ENCODE measurements at regions not wholly inside any gene's neighbourhood (a gene's known extent, or its start where the extent isn't known, plus 50 kb on each side); places are given as distances from the start of the nearest gene placed in this dataset.

- TF ChIP-seq EGR1 (IDR thresholded peaks at IDR 0.05; ENCODE audit: low read depth) = no peak
- no peak for TF ChIP-seq CTCF (IDR thresholded peaks at IDR 0.05 in 2 of 3, conservative IDR thresholded peaks at IDR 0.05 in 1 of 3; ENCODE audit: borderline replicate concordance in 1 of 3, insufficient read depth in 1 of 3, low read depth in 2 of 3, low read length in 2 of 3)
Observed at GRCh38 chr21:21688889-21689288, 690.7 kb downstream of the NCAM2 start.

Measured in HCT116 (cell line).